Stimulated activated CD8-positive, alpha-beta memory T cell treated with anti-CD3 and anti-CD28 coated beads, Interleukin-15, amount 100 ng/mL, for 1 hour (primary cell): ENCODE measurements at regions not wholly inside any gene's neighbourhood (a gene's known extent, or its start where the extent isn't known, plus 50 kb on each side); places are given as distances from the start of the nearest gene placed in this dataset.
"Not testable (repeated sequence)": the region's sequence is repeated elsewhere in the genome, so short reads cannot be mapped to it uniquely, and the experiment has no call there.

ENCODE experiments used
- DNase-seq: peaks from one replicate; pipeline ENCODE4 v3.0.0-alpha.2; 2020; ENCODE audit warnings: low read depth

GRCh38 chr14:56351861-56352260, 227.7 kb upstream of the TMEM260 start:
- DNase-seq: no peak

DNA sequence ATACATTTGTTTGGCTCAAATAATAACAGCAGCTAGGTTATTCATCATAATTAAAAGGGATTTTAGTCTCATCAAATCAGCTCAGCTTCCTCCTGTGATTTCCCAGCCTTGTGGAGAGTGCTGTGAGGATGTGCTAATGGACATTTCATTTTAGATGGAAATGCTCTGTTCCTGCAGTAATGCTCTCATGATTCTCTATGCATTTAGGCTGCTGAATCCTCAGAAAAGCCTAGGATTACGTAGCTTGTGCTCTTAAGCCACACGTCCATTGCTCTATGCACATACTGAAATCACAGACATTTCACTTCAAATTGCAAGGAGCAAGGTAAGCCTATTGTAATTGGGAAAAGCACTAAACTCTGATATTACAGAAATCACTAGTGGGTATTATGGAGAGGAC, 226.6 kb upstream of the TMEM260 start:
- DNase-seq: no peak

DNA sequence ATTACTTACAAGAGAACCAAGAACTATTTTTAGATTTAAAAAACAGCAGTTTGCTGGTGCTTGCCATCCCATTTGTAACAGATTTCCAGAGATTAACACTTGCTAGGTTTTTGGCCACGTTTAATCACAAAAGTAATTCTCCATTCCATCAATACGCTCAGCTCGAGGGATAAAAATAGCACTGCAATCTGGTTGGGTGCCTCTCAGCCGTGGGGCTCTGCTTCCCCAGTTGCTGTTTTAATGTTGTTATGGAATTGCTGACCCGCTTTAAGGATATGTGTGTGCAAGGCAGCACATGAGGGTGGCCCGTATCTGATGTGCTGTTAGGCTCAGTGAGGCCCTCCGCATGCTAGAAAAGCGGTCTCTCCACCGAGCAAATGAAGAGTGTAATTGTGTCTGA, 222.2 kb upstream of the TMEM260 start:
- DNase-seq: no peak

GRCh38 chr14:56358275-56358674, 221.3 kb upstream of the TMEM260 start:
- no peak for DNase-seq

GRCh38 chr14:56358851-56359614, 220.6 kb upstream of the TMEM260 start:
- DNase-seq: no peak

GRCh38 chr14:56365663-56366062, 213.9 kb upstream of the TMEM260 start:
- not testable (repeated sequence) for DNase-seq

DNA sequence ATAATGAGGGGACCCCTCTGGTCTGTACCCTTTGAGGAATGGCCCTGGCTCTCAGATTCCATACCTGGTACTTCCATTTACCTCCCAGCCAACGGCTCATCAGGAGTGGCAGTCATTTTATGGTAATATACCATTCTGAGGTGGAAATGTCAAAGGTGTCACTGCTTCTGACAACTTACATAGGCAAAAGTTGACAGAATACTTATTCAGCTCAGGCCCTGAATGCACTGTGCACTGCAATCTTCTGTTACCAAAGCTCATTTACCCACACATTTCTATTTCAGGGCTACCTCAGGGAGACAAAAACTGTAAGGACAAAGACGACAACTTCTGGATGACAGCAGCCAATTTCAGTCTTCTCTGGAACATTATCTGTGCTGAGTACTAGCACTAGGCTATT, 212.2 kb upstream of the TMEM260 start:
- DNase-seq: no peak

- DNase-seq: no peak
Measured at GRCh38 chr14:56371737-56372136, 207.9 kb upstream of the TMEM260 start.

DNA sequence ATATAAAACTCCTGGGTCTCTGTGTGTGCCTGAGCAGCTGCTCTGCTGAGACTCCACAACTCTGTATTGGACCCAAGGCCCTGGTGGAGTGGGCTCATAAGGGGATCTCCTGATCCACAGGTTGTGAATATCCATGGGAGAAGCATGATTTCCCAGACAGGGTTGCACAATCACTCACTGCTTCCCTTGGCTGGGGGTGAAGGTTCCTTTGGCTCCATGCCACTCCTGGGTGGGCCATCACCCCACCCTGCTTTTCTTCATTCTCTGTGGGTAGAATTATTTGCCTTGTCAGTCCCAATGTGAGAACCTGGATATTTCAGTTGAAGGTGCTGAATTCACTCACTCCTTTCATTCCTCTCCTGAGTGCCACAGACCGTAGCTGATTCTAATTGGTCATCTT, 205.2 kb upstream of the TMEM260 start:
- DNase-seq: no peak

DNA sequence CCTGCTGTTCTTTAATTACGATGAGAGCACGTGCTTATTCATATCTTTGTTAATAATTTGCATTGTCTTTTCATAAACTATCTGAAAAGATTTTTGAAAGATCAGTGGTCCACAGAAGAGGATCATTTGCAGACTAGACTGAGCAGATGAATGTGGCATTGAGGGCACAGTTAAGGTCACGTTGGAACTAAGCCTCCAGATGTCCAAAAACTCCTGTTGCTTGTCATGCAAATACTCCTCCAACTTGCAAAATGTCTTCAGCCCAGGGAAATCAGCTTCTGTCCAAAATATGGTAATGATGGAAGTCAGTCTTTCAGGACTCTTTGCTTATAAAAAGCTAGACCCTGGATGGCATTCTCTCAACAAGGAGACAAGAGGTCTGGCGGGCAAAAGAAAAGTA, 201.6 kb upstream of the TMEM260 start:
- no peak for DNase-seq

- no peak for DNase-seq
Measured at GRCh38 chr14:56378475-56378877, 201.1 kb upstream of the TMEM260 start.

DNA sequence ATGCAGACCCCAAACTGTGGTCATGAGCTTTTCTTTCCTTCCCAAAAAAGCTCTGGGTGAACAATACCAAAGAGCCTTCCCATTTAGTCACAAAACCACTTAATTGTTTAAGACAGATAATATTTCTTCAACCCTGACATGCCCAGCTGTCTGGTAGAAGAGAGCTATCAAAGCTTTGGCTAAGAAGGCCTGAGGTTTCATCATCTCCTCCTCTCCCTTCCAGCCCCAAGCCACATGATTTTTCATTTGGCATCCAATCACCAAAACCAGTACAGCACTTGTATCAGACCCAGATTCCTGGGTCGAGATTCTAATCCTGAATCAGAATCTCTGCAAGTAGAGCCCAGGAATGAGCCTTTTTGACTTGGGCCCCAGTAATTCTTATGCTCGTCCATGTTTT, 199.6 kb upstream of the TMEM260 start:
- DNase-seq: no peak

GRCh38 chr14:56386024-56386423, 193.6 kb upstream of the TMEM260 start:
- no peak for DNase-seq

- DNase-seq: no peak
Measured at GRCh38 chr14:56390859-56391258, 188.7 kb upstream of the TMEM260 start.

GRCh38 chr14:56394826-56395530, 184.6 kb upstream of the TMEM260 start:
- DNase-seq: no peak

- no peak for DNase-seq
Measured at GRCh38 chr14:56400109-56400825, 179.3 kb upstream of the TMEM260 start.

DNA sequence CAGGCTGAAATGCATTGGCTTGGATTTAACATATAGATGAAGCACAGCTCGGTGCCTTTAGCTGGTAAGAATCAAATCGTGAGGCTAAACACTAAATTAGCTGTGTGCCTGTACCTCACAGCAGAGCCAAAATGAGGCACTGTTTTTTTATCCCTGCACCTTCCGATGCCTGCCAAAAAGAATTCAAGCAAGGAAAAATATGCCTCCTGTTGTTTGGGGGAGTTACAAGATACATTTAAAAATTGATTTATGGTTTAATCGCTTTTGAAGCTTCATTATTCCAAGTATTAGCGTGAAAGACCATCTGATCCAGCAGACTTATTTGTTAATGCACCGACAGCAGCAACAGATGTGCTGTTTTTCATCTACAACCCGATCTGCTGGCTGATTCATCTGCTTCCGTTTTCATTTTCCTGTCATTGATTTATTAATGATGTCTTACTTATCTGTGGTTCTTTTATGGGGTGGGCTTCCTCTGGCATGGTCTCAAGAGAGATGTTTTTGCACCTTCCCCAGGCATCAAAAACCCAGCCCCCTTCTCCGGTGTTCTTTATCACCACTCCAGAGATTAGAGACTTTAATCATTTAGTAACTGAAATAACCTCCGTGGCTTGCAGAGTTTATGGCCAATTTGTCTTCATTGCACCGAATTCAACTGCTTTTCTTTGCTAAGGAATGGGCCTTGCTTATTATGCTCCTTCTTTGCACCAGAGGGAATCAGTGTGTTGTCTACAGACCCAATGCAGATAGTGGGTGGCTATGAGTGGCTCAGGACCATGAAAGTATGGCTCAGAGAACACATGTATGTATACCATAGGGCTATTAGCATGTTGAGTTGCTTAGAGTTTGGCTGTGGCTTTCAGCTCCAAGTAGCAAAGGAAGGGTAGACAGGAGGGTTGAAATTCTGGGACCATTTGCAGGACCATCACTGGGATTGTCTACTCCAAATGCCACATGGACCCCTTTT, 166.8 kb upstream of the TMEM260 start:
- no peak for DNase-seq

DNA sequence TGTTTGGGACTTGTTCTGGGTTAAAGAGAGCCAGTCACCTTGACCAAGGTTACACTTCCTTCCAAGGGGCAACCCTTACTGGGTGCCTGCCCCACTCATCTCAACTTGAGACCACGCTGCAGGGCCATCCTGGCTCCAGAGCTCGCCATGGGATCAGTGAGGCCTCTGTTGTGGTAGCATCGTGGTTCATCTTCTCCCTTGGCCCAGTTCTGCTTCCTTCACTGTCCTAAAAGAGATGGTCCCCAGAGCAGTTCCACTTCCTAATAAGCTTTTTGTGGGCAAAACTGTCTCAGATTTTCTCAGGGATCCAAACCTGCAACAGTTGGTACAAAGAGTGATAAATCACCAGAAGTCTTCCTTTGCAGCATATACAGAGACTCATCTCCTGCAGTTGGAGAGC, 165.9 kb upstream of the TMEM260 start:
- DNase-seq: no peak

DNA sequence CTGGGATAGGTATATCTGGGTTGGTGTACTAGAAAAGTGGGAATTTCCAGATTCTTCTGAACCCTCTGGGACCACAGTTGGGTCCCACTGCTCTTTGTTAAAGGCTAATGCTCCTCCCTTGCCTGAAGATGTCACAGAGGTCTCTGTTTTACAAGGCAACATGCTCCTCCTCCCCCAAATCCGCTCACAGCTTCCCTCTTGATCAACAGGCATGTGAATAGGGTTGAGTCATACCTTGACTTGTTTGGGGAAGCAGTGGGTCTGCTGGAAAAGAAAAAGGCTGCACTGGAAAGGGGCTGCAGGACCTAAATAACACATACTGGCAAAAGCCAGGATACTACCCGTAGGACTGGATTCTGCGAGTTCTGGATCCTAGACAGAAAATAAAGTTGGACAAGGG, 165.4 kb upstream of the TMEM260 start:
- no peak for DNase-seq

- DNase-seq: no peak
Measured at GRCh38 chr14:56416213-56416612, 163.4 kb upstream of the TMEM260 start.

DNA sequence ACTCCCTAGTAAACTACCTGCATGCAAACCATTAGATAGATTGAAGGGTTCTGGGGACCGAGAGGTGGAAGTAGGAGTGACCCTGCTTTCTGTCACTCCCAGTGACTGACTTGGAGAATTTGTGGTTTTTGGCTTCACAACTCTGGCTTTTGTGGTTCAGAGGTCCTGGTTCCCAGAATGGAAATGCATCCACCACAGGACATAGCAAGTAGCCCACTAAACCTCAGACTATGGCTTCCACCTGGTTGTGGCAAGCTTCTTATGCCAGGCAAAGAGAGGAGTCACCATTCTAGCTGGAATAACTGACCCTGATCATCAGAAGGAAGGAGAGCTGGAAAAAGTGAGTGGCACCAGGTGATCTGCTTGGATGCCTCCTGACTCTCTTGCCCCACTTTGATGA, 162.4 kb upstream of the TMEM260 start:
- no peak for DNase-seq

DNA sequence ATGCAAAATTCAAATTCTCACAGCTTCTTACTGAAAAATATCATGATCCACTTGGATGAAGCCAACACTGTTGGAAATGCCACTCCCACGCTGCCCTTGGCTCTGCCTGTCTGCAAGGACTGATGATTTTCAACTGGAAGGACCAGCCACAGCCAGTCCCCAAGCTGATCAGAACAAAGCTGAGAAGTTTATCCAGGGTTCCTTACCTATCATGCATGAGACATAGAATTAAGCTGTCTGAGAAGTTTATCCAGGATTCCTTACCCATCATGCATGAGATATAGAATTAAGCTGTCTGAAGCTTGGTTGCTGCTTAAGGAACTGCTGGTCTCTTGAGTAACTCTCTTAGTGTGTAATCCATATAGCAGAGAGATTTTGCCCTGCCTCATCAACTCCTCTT, 159.8 kb upstream of the TMEM260 start:
- no peak for DNase-seq
